AG10803 (cell line): ENCODE measurements at regions not wholly inside any gene's neighbourhood (a gene's known extent, or its start where the extent isn't known, plus 50 kb on each side); places are given as distances from the start of the nearest gene placed in this dataset.

Experiments used
- DNase-seq: peaks from one replicate; pipeline ENCODE4 v3.0.0; 2010; ENCODE audit warnings: low read depth
- H3K4me3 ChIP-seq: 2 replicates; pipeline ENCODE4 v1.5.1; 2011; ENCODE audit warnings: mild to moderate bottlenecking, low read length, control low read depth
- CTCF ChIP-seq: conservative IDR thresholded peaks from 2 replicates; pipeline ENCODE4 v1.5.1; 2011; ENCODE audit warnings: mild to moderate bottlenecking, low read length, control low read depth, inconsistent platforms

GRCh38 chr2:5132281-5132680, 559.9 kb upstream of the SOX11 start:
- no peak for DNase-seq
- no peak for TF ChIP-seq CTCF
- H3K4me3 ChIP-seq, result no peak overlapping the region

- no peak overlapping the region for H3K4me3 ChIP-seq
- no peak for TF ChIP-seq CTCF
- no peak for DNase-seq
Measured at GRCh38 chr2:5140347-5140746, 551.8 kb upstream of the SOX11 start.

- TF ChIP-seq CTCF, result no peak
- H3K4me3 ChIP-seq, result no peak overlapping the region
- DNase-seq, result no peak
Measured at GRCh38 chr2:5144159-5144558, 548.0 kb upstream of the SOX11 start.

GRCh38 chr2:5145053-5145452, 547.1 kb upstream of the SOX11 start:
- no peak for TF ChIP-seq CTCF
- no peak overlapping the region for H3K4me3 ChIP-seq
- no peak for DNase-seq

GRCh38 chr2:5145801-5146200, 546.4 kb upstream of the SOX11 start:
- H3K4me3 ChIP-seq, result no peak overlapping the region
- TF ChIP-seq CTCF, result no peak
- no peak for DNase-seq

GRCh38 chr2:5148392-5149085, 543.6 kb upstream of the SOX11 start:
- no peak for TF ChIP-seq CTCF
- no peak for DNase-seq
- H3K4me3 ChIP-seq, result no peak overlapping the region

- no peak overlapping the region for H3K4me3 ChIP-seq
- DNase-seq, result no peak
- TF ChIP-seq CTCF, result no peak
Measured at GRCh38 chr2:5150871-5151270, 541.3 kb upstream of the SOX11 start.
